ENCODE measurements at regions not wholly inside any gene's neighbourhood (a gene's known extent, or its start where the extent isn't known, plus 50 kb on each side); places are given as distances from the start of the nearest gene placed in this dataset.

DNA sequence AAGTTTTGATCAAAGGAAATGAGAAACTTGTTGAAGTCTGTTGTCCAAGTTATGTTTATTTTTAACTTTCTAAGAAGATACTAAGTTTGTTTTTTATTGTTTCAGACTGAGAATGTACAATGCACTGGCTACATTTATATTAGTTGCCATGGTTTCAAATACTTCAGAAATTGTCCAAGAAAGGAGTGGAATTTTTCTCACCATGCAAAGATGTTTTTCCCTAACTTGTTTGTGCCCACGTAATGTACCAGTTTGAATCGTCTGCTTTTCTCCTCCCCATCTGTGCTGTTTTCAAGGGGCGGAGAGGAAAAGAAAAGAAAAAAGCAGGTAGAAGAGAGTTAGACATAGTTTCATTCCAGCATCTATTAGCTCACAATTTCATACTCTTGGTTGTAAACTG is 407.0 kb downstream of the KCTD16 start (continued):
- TF ChIP-seq, protein P1, sequence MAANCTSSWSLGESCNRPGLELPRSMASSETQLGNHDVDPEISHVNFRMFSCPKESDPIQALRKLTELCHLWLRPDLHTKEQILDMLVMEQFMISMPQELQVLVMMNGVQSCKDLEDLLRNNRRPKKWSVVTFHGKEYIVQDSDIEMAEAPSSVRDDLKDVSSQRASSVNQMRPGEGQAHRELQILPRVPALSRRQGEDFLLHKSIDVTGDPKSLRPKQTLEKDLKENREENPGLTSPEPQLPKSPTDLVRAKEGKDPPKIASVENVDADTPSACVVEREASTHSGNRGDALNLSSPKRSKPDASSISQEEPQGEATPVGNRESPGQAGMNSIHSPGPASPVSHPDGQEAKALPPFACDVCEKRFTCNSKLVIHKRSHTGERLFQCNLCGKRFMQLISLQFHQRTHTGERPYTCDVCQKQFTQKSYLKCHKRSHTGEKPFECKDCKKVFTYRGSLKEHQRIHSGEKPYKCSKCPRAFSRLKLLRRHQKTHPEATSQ (CRISPR knock-in tag; IDR thresholded peaks at IDR 0.05; ENCODE audit: borderline replicate concordance) = no peak
- TF ChIP-seq, protein P2, sequence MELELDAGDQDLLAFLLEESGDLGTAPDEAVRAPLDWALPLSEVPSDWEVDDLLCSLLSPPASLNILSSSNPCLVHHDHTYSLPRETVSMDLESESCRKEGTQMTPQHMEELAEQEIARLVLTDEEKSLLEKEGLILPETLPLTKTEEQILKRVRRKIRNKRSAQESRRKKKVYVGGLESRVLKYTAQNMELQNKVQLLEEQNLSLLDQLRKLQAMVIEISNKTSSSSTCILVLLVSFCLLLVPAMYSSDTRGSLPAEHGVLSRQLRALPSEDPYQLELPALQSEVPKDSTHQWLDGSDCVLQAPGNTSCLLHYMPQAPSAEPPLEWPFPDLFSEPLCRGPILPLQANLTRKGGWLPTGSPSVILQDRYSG (CRISPR knock-in tag; IDR thresholded peaks at IDR 0.05) = no peak
- TF ChIP-seq KAT7 (CRISPR knock-in tag; IDR thresholded peaks at IDR 0.05; ENCODE audit: borderline replicate concordance) = no peak
- TF ChIP-seq, protein P3, sequence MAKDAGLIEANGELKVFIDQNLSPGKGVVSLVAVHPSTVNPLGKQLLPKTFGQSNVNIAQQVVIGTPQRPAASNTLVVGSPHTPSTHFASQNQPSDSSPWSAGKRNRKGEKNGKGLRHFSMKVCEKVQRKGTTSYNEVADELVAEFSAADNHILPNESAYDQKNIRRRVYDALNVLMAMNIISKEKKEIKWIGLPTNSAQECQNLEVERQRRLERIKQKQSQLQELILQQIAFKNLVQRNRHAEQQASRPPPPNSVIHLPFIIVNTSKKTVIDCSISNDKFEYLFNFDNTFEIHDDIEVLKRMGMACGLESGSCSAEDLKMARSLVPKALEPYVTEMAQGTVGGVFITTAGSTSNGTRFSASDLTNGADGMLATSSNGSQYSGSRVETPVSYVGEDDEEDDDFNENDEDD (CRISPR knock-in tag; IDR thresholded peaks at IDR 0.05; ENCODE audit: borderline replicate concordance) = no peak
- no peak for TF ChIP-seq PAX8 (CRISPR knock-in tag; IDR thresholded peaks at IDR 0.05; ENCODE audit: borderline replicate concordance)
- TF ChIP-seq FOXP1 (IDR thresholded peaks at IDR 0.05) = no peak
- no peak for TF ChIP-seq FOXP1 (CRISPR knock-in tag; IDR thresholded peaks at IDR 0.05)

DNA sequence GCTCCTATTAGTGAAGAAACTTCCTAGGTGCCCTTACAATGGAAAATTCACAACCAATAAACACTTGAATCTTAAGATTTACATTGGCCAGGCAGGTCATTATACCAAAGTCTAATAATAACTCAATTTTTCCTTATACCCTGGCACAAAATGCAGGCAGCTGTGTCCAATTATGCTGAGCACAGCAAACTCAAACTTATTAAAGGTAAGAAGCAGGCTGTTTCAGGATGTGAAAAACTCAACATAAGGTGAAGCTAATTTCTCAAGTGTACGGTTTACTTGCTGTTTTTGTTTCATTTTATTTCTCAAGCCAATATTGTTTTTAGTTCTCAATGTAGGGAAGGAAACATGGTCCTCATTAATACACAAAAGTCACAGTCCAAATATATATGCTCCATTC is 405.1 kb downstream of the KCTD16 start:
- peak; percentile 63 to 80; a peak in 3 of 4 replicates for TF ChIP-seq MAFK (conservative IDR thresholded peaks at IDR 0.05 in 1 of 2, IDR thresholded peaks at IDR 0.05 in 1 of 2; ENCODE audit: low read length in 2 of 2)
- TF ChIP-seq, protein P4, sequence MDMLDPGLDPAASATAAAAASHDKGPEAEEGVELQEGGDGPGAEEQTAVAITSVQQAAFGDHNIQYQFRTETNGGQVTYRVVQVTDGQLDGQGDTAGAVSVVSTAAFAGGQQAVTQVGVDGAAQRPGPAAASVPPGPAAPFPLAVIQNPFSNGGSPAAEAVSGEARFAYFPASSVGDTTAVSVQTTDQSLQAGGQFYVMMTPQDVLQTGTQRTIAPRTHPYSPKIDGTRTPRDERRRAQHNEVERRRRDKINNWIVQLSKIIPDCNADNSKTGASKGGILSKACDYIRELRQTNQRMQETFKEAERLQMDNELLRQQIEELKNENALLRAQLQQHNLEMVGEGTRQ (IDR thresholded peaks at IDR 0.05; ENCODE audit: low read depth, low read length) = no peak
- TF ChIP-seq, protein P4 (CRISPR knock-in tag; IDR thresholded peaks at IDR 0.05; ENCODE audit: borderline replicate concordance) = no peak
- 0 out of 2 replicates have a peak, but pooled peaks have one; percentile 46 for TF ChIP-seq MAFF (IDR thresholded peaks at IDR 0.05; ENCODE audit: low read depth, low read length)
- 0% methylated on average over 1 of the region's 1 CpG for WGBS (ENCODE audit: low lambda C conversion rate)

More for the DNA sequence above, 405.1 kb downstream of the KCTD16 start:
- Histone ChIP-seq H3K27me3 (ENCODE audit: control insufficient read depth in 1 of 2, insufficient read depth in 2 of 2, low read length in 2 of 2) (no peaks in the 10 kb centered on the region), H3K27ac (ENCODE audit: extremely low read length, insufficient read depth, low read length) (no peak overlapping the region), H2AFZ (ENCODE audit: low read length) (no peak overlapping the region), H3K9ac (ENCODE audit: insufficient read depth, low read depth, low read length) (no peak overlapping the region), H3K4me3 (replicated peaks in 1 of 3; ENCODE audit: insufficient read depth in 1 of 3, low read depth in 2 of 3, low read length in 3 of 3) (no peak overlapping the region), H3K36me3 (replicated peaks in 1 of 2; ENCODE audit: control insufficient read depth in 1 of 2, insufficient read depth in 2 of 2, low read length in 2 of 2) (no peaks in the 10 kb centered on the region), H3K9me3 (ENCODE audit: low read length) (no peaks in the 10 kb centered on the region; the same call in 1 of the 2 replicates), H4K20me1 (ENCODE audit: insufficient read depth, low read length) (no peaks in the 10 kb centered on the region), H3K79me2 (ENCODE audit: insufficient read depth, low read length) (no peaks in the 10 kb centered on the region), H3K4me1 (ENCODE audit: insufficient read depth, low read length) (no peaks in the 10 kb centered on the region), H3K4me2 (ENCODE audit: low read depth, low read length) (no peak overlapping the region)
- DNase-seq (ENCODE audit: low spot score) (no peak), FAIRE-seq (no peak), ATAC-seq (no peak)
- intact Hi-C loops (cut with micrococcal nuclease; ENCODE audit: unreplicated experiment) = no loop called here
- no TSS peak for BruUV-seq (replicated peaks)
- ChIA-PET POLR2A (no interaction called here), CTCF (ENCODE audit: low intra/inter-chr PET ratio, low total read pairs) (no interaction called here)
- in situ Hi-C loops (cut with HindIII; ENCODE audit: extremely low pct_ligation_motif_present, low pct_unique_long_range_greater_than_20kb) = no loop called here

Data from HepG2 (cell line).